ENCODE measurements at regions not wholly inside any gene's neighbourhood (a gene's known extent, or its start where the extent isn't known, plus 50 kb on each side); places are given as distances from the start of the nearest gene placed in this dataset.

DNA sequence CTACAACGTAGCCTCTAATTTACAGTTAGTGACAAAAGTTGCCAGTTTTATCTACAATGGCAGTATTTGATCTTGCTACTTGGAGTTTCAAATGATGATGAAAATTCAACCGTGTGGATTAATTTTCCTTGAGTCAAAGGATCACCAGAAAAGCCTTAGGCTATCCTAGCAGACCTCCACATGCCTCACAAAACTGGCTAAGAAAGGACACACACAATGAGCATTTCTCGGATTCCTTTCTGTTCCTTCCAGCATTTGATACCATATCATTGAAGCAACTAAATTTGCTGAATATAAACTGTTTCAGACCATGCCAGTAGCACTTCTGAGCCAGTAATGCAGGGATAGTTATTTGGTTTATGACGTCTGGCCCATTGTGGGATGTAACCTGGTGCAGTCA is 587.4 kb upstream of the MDFIC2 start:
- TF ChIP-seq POLR2A (IDR thresholded peaks at IDR 0.05; ENCODE audit: low read depth, low read length) (no peak), TAF1 (IDR thresholded peaks at IDR 0.05; ENCODE audit: borderline replicate concordance, low read depth, low read length) (no peak), POLR2AphosphoS5 (IDR thresholded peaks at IDR 0.05; ENCODE audit: low read depth, low read length) (no peak)
- no peak for DNase-seq (ENCODE audit: insufficient read length)
- no peak for FAIRE-seq

DNA sequence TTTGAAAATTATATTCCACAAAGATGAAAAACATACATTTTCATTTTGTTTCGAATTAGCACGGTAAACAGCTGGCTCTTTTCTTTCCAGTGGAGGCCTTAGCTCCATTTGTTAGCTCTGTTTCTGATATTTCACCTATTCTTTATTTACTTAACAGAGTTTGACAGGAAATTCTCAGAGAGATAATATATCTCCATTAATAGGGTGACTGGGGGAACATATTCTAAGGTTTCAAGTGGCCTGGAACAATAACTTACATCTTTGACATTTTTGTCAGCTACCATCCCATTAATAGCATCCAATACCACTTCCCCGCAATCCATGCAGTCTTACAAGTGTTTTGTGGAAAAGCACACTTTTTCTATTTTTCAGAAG is 577.6 kb upstream of the MDFIC2 start:
- no peak for FAIRE-seq
- no peak for TF ChIP-seq POLR2AphosphoS5 (IDR thresholded peaks at IDR 0.05; ENCODE audit: low read depth, low read length)
- no peak for TF ChIP-seq TAF1 (IDR thresholded peaks at IDR 0.05; ENCODE audit: borderline replicate concordance, low read depth, low read length)
- no peak for DNase-seq (ENCODE audit: insufficient read length)

- DNase-seq (ENCODE audit: insufficient read length): no peak
- FAIRE-seq: no peak
- TF ChIP-seq POLR2A (IDR thresholded peaks at IDR 0.05; ENCODE audit: low read depth, low read length): no peak
- no peak for TF ChIP-seq POLR2AphosphoS5 (IDR thresholded peaks at IDR 0.05; ENCODE audit: low read depth, low read length)
- TF ChIP-seq TAF1 (IDR thresholded peaks at IDR 0.05; ENCODE audit: borderline replicate concordance, low read depth, low read length): no peak
Measured at GRCh38 chr3:70889162-70890019, 577.0 kb upstream of the MDFIC2 start.

DNA sequence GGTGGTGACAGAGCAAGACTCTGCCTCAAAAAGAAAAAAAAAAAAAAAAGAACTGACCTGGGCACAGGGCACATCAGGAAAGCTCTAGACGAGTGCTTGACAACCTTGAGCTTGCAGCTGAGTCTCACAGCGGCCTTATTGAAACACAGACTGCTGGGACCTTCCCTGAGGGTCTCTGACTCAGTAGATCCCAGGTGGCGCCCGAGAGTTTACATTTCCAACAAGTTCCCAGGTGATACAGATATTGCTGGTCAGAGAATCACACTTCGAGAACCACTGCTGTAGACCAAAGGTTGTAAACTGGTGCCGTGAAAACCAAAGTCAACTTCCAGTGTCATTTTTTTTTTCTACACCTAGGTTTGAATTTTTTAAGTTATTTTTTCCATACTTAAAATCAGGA is 573.2 kb upstream of the MDFIC2 start:
- FAIRE-seq (no peak), DNase-seq (ENCODE audit: insufficient read length) (no peak)
- no peak for TF ChIP-seq POLR2A (IDR thresholded peaks at IDR 0.05; ENCODE audit: low read depth, low read length)
- no peak for TF ChIP-seq POLR2AphosphoS5 (IDR thresholded peaks at IDR 0.05; ENCODE audit: low read depth, low read length)
- TF ChIP-seq TAF1 (IDR thresholded peaks at IDR 0.05; ENCODE audit: borderline replicate concordance, low read depth, low read length): no peak

GRCh38 chr3:70882104-70882503 is 569.7 kb upstream of the MDFIC2 start:
- DNase-seq (ENCODE audit: insufficient read length) (no peak), FAIRE-seq (no peak)
- TF ChIP-seq TAF1 (IDR thresholded peaks at IDR 0.05; ENCODE audit: borderline replicate concordance, low read depth, low read length) (no peak), POLR2A (IDR thresholded peaks at IDR 0.05; ENCODE audit: low read depth, low read length) (no peak), POLR2AphosphoS5 (IDR thresholded peaks at IDR 0.05; ENCODE audit: low read depth, low read length) (no peak)

DNA sequence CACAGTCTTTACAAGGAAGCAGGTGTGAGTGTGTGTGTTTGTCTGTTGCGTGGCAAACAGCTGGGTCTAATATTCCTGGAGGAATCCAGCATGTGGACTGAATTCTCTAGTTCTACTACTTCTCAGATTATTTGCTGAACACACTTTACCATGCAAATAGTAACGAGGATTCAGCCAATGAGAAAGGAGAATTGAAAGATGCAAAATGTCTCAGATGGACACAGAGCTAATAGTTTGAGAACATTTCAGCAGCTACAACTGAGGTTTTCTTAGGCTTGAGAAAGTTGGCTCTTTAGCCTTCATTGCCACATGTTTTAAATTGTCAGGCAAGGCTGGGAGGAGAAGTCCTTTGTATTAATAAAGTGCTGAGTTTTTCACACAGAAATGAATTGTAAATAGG is 568.0 kb upstream of the MDFIC2 start:
- FAIRE-seq (no peak), DNase-seq (ENCODE audit: insufficient read length) (no peak)
- no peak for TF ChIP-seq POLR2AphosphoS5 (IDR thresholded peaks at IDR 0.05; ENCODE audit: low read depth, low read length)
- TF ChIP-seq TAF1 (IDR thresholded peaks at IDR 0.05; ENCODE audit: borderline replicate concordance, low read depth, low read length): no peak
- no peak for TF ChIP-seq POLR2A (IDR thresholded peaks at IDR 0.05; ENCODE audit: low read depth, low read length)

- no peak for TF ChIP-seq POLR2A (IDR thresholded peaks at IDR 0.05; ENCODE audit: low read depth, low read length)
- TF ChIP-seq TAF1 (IDR thresholded peaks at IDR 0.05; ENCODE audit: borderline replicate concordance, low read depth, low read length): no peak
- no peak for TF ChIP-seq POLR2AphosphoS5 (IDR thresholded peaks at IDR 0.05; ENCODE audit: low read depth, low read length)
- FAIRE-seq (no peak), DNase-seq (ENCODE audit: insufficient read length) (no peak)
Measured at GRCh38 chr3:70876154-70876553, 563.7 kb upstream of the MDFIC2 start.

- no peak for TF ChIP-seq POLR2A (IDR thresholded peaks at IDR 0.05; ENCODE audit: low read depth, low read length)
- no peak for TF ChIP-seq POLR2AphosphoS5 (IDR thresholded peaks at IDR 0.05; ENCODE audit: low read depth, low read length)
- TF ChIP-seq TAF1 (IDR thresholded peaks at IDR 0.05; ENCODE audit: borderline replicate concordance, low read depth, low read length): no peak
- FAIRE-seq (no peak), DNase-seq (ENCODE audit: insufficient read length) (no peak)
Measured at GRCh38 chr3:70874196-70874595, 561.8 kb upstream of the MDFIC2 start.

GRCh38 chr3:70873686-70874085 is 561.2 kb upstream of the MDFIC2 start:
- no peak for TF ChIP-seq TAF1 (IDR thresholded peaks at IDR 0.05; ENCODE audit: borderline replicate concordance, low read depth, low read length)
- no peak for TF ChIP-seq POLR2A (IDR thresholded peaks at IDR 0.05; ENCODE audit: low read depth, low read length)
- TF ChIP-seq POLR2AphosphoS5 (IDR thresholded peaks at IDR 0.05; ENCODE audit: low read depth, low read length): no peak
- DNase-seq (ENCODE audit: insufficient read length) (no peak), FAIRE-seq (no peak)

GRCh38 chr3:70871909-70872656 is 559.6 kb upstream of the MDFIC2 start:
- FAIRE-seq (no peak), DNase-seq (ENCODE audit: insufficient read length) (no peak)
- TF ChIP-seq POLR2A (IDR thresholded peaks at IDR 0.05; ENCODE audit: low read depth, low read length): no peak
- TF ChIP-seq POLR2AphosphoS5 (IDR thresholded peaks at IDR 0.05; ENCODE audit: low read depth, low read length): no peak
- no peak for TF ChIP-seq TAF1 (IDR thresholded peaks at IDR 0.05; ENCODE audit: borderline replicate concordance, low read depth, low read length)

DNA sequence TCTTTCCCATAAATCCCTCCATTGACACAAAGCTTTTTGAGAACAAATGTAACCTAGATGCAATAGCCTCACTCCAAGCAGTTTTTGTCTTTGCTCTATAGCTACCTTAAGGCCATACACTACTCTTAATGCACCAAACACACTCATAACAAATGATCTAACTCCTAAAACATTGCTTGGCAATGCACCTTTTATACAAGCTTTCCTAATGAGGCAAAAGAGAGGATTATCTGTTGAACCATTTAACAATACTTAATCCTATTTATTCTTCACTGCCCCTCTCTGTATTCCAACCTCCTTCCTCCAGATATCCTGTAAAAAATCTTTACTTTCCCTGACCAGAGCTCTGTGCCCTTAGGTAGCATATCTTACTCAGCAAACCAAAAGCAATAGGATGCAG is 558.1 kb upstream of the MDFIC2 start:
- FAIRE-seq: no peak
- no peak for DNase-seq (ENCODE audit: insufficient read length)
- TF ChIP-seq POLR2A (IDR thresholded peaks at IDR 0.05; ENCODE audit: low read depth, low read length) (no peak), TAF1 (IDR thresholded peaks at IDR 0.05; ENCODE audit: borderline replicate concordance, low read depth, low read length) (no peak), POLR2AphosphoS5 (IDR thresholded peaks at IDR 0.05; ENCODE audit: low read depth, low read length) (no peak)

- no peak for FAIRE-seq
- no peak for DNase-seq (ENCODE audit: insufficient read length)
- TF ChIP-seq POLR2AphosphoS5 (IDR thresholded peaks at IDR 0.05; ENCODE audit: low read depth, low read length) (no peak), POLR2A (IDR thresholded peaks at IDR 0.05; ENCODE audit: low read depth, low read length) (no peak), TAF1 (IDR thresholded peaks at IDR 0.05; ENCODE audit: borderline replicate concordance, low read depth, low read length) (no peak)
Measured at GRCh38 chr3:70868561-70868960, 556.1 kb upstream of the MDFIC2 start.
